Stimulated activated CD4-positive, alpha-beta T cell treated with anti-CD3 and anti-CD28 coated beads, TNF-alpha, amount 100 ng/mL, for 4 hours (primary cell): ENCODE measurements at regions not wholly inside any gene's neighbourhood (a gene's known extent, or its start where the extent isn't known, plus 50 kb on each side); places are given as distances from the start of the nearest gene placed in this dataset.

Source experiments
- DNase-seq, 3 experiments: peaks; one replicate each; pipeline ENCODE4 v3.0.0-alpha.2; 2020; ENCODE audit warnings: low read depth in 3 of 3

GRCh38 chr9:91098203-91098850 is 263.4 kb downstream of the AUH start:
- DNase-seq: no peak

GRCh38 chr9:91099436-91099835 is 262.3 kb downstream of the AUH start:
- no peak for DNase-seq

- DNase-seq: no peak
Observed at GRCh38 chr9:91100878-91101450, 260.8 kb downstream of the AUH start.

- DNase-seq: peak in 2 of 3 experiments; percentile 40 to 43
Observed at GRCh38 chr9:91101611-91102168, 260.0 kb downstream of the AUH start.

- DNase-seq: no peak
Observed at GRCh38 chr9:91102269-91102668, 259.4 kb downstream of the AUH start.

GRCh38 chr9:91103931-91104330 is 257.8 kb downstream of the AUH start:
- DNase-seq: no peak

- DNase-seq: no peak
Observed at GRCh38 chr9:91106415-91107081, 255.2 kb downstream of the AUH start.

- DNase-seq: no peak
Observed at GRCh38 chr9:91111226-91111625, 250.5 kb downstream of the AUH start.

- DNase-seq: no peak
Observed at GRCh38 chr9:91111876-91112275, 249.8 kb downstream of the AUH start.

- DNase-seq: no peak
Observed at GRCh38 chr9:91113016-91113415, 248.7 kb downstream of the AUH start.

GRCh38 chr9:91114450-91114849 is 247.3 kb downstream of the AUH start:
- no peak for DNase-seq

GRCh38 chr9:91116211-91116610 is 245.5 kb downstream of the AUH start:
- no peak for DNase-seq

- DNase-seq: no peak
Observed at GRCh38 chr9:91116711-91117110, 245.0 kb downstream of the AUH start.

GRCh38 chr9:91117474-91117891 is 244.2 kb downstream of the AUH start:
- DNase-seq: no peak

- DNase-seq: no peak
Observed at GRCh38 chr9:91117959-91118703, 243.6 kb downstream of the AUH start.

- no peak for DNase-seq
Observed at GRCh38 chr9:91118704-91119025, 243.1 kb downstream of the AUH start.

GRCh38 chr9:91119142-91119541 is 242.6 kb downstream of the AUH start:
- DNase-seq: no peak

GRCh38 chr9:91119679-91120078 is 242.0 kb downstream of the AUH start:
- DNase-seq: no peak

GRCh38 chr9:91120200-91120599 is 241.5 kb downstream of the AUH start:
- DNase-seq: no peak

- no peak for DNase-seq
Observed at GRCh38 chr9:91122755-91123154, 239.0 kb downstream of the AUH start.

- no peak for DNase-seq
Observed at GRCh38 chr9:91126761-91127445, 234.8 kb downstream of the AUH start.

GRCh38 chr9:91127653-91128052 is 234.1 kb downstream of the AUH start:
- no peak for DNase-seq
